Stimulated activated CD4-positive, alpha-beta T cell treated with anti-CD3 and anti-CD28 coated beads, Interleukin-15, amount 100 ng/mL, for 1 hour (primary cell): ENCODE measurements at regions not wholly inside any gene's neighbourhood (a gene's known extent, or its start where the extent isn't known, plus 50 kb on each side); places are given as distances from the start of the nearest gene placed in this dataset.
A peak's percentile ranks its signal among the peaks of the same experiment; 100 is the strongest.
"Not testable (repeated sequence)": the region's sequence is repeated elsewhere in the genome, so short reads cannot be mapped to it uniquely, and the experiment has no call there.

Experiments
- DNase-seq, 2 donors: peaks; one replicate each; pipeline ENCODE4 v3.0.0-alpha.2; 2020; ENCODE audit warnings: low read depth in 1 of 2, low spot score in 1 of 2

DNA sequence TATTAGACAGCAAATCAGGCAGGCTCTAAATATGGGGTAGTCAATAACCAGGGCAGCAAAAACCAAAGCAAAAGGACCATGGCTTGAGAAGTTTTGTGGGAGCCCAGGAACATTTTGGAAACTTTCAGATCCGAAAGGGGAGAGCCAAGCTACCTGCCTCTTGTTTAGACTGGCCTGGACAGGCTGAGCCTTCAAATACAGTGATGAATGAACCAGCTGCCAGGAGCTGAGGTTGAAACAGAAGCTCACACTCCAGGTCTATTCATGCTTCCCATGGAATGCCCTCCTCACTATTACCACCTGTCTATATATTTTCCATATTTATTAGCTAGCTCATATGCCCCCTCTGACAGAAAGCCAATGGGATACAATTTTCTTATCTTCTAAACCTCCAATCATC lies 150.8 kb upstream of the SLC44A1 start:
- DNase-seq, result no peak

DNA sequence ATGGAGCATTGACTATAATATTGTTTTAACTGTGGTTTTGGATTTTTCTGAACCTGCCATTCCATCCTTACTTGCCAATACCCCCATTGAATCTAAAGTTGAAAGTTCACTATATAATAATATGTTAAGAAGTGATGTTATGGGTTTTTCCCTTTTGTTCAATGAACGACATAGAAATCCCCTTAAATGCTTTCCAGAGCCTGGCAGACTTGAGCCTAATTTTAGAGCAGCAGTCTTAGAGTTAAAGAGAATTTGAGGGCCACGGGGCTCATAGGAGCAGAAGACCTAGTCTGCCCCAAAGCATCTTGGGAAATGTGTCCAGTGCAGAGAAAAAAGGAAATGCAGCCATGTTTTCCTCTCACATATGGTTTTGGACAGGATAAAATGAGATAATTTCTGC lies 146.1 kb upstream of the SLC44A1 start:
- DNase-seq, result no peak

DNA sequence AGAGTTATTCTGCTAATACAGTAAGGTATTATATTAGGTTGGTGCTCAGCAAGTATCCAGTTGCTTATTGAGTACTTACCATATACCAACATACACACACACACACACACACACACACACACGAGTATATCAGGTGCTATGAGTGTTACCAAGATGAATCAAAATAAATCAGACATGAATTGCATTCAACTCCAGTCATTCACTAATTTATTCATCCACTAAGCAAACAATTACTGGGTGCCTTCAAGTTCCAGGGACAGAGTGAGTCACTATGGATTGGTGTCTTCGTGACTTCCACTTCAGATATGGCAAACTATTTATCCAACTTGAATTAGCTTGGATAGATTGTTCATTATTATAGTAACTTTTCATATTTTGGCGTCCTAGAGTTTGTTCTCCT lies 140.7 kb upstream of the SLC44A1 start:
- no peak for DNase-seq

DNA sequence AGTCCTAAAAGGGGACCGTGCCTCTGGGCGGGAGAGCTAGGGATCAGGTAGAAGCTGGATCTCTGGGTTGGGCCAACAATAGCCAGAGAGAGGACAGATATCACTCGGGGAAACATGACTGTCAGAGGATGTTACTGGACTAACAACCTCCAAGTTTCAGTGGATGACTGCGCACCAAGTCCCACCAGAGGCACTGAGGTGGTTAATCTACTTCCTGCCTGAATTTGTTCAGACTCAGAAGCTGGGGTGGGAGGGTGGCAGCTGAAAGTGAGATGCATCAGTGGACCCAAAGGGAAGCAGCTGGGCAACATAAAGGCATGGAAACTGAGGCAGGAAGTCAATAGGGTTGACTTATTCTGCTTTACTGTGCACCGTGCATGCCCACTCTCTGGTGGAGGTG lies 130.1 kb upstream of the SLC44A1 start:
- no peak for DNase-seq

DNA sequence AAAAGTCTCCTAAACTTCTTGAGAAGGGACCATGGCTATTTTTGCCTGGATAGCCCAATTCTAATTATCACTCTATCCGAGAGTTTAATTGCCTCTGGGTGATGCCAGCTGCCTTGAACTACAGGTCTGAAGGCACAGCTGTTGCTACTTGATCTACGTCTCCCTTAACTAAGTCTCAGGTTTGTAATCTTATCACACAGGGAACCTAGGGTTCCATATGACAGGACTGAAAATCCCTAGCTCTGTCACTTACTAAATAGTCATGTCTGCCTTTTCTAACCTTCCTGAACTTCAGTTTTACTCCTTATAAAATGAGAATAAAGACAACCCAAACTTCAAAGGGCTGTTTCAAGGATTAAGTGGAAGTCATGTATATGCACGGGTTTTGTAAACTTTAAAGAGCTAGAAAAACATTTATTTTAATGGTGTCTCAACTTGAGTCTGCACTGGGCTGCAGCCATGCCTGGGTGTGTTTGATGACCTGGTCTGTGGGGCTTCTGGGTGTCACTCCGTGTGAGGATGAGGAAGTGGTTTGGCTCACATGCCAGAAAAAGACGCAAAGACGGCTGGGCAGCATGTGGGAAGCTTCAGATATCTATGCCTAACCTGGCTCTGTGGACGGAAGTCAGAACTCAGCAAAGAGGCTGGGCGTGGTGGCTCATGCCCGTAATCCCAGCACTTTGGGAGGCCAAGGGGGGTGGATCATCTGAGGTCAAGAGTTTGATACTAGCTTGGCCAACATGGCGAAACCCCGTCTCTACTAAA lies 129.3 kb upstream of the SLC44A1 start:
- DNase-seq, result no peak

DNA sequence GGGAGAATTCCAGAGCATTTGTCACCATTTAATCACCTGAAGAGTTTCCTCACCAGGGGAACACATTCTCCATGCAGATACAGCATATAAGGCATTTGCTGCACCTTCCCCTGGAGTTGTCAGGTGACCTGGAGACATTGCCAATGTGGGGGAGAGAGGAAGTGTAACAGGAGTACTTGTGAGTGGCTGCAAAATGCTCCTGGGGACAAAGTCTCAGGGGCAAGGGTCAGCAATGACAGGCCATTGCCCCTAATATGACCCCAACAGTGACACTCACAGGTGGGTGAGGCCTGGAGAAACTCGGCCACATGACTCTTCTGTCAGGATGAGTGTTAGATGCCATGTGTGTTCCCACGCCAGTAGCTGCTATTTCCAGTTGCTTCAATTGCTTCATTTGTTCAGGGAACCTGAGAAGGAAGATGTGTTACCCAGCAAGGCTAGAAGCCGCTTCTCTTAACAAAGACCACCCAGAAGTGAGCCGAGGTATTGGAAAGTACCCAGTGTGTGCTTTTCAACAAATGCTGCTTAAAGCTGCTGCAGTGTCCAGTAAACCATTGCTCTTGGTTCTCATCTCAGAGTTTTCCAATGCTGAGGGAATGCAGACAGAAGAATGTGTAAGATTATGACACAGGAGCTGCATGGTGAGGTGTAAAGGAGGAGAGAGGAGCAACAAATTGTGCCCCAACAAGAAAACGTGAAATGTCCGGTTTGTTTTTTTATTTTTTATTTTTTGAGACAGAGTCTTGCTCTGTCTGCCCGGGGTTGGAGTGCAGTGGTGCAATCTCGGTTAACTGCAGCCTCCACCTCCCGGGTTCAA lies 128.2 kb upstream of the SLC44A1 start:
- DNase-seq, result no peak

DNA sequence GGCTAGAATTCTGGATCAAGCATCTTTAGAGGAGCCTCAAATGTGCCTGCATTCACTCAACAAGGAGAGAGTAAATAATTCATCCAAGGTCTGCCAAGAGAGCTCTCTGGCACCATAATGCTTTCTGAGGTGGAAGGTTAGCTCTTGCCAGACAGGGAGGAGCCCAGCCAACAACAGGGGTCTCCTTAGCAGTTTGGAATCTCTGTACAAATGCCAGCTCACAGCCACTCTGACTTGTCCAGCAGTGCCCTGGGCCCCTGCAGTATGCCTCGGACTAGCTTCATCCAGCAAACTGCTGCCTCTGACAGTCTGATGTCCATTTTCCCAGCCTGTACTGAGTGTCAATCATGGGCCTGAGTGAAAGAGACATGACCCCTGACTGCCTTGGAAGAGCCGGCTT lies 127.2 kb upstream of the SLC44A1 start:
- DNase-seq, result no peak

DNA sequence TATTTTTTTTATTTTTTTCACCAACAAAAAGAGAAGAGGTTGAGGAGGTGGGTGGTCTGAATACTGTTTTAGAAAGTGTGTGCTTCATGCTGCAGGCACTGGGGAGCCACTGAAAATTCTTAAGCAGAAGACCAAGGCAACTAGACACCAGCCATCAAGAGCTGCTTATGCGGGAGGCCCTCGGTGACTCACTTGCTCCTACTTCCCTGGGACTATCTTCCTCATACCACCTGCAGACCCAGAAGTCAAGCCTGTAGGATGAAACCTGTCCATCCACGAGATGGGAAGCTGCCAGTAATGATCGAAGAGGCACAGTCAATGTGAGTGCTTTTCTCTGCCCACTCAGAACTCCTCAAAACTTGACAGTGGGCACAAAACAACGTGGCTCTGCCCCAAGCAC lies 125.8 kb upstream of the SLC44A1 start:
- DNase-seq, result no peak

DNA sequence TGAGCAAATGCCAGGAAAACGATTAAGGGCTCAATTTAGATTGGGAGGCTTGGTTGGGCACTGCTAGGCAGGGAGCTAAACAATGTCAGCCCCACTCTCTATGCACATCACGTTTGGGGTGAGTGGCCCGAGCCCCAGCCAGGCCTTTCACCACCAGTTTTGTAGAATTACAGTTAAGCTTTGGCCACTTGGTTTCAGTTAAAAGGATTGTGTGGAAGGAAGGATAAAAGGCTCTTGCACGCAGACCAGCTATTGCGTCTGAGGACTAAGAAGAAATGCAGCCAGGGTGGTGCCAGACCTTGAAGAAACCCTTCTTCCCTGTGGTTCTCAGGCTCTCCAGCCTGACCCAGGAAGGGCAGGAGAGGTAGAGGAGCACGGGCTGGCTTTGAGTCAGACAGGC lies 125.3 kb upstream of the SLC44A1 start:
- no peak for DNase-seq

DNA sequence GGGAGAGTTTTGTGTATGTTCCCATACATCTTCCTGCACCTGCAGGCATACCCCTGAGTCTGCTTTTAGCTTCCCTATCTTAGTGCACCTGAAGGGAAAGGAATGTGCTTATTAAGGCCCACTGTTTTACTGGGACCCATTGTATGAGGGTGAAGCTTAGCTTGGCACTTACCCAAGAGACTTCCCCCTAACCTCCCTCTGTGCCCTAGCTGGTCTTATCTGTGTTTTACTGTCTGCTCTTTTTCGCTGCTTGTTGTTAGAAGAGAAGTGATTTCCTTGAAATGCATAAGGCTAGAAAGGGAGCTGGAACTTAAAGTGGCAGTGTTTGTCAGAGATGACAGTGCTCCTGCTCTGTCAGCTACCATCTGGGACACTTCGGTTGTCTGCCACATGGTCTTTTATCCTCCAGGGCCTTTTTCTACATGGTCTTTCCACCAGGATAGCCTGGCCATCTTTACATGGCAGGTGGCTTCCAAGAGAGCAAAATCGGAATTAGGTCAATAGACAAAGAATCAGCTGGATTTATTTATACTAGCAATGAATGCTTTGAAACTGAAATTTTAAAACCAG lies 122.5 kb upstream of the SLC44A1 start:
- no peak for DNase-seq

DNA sequence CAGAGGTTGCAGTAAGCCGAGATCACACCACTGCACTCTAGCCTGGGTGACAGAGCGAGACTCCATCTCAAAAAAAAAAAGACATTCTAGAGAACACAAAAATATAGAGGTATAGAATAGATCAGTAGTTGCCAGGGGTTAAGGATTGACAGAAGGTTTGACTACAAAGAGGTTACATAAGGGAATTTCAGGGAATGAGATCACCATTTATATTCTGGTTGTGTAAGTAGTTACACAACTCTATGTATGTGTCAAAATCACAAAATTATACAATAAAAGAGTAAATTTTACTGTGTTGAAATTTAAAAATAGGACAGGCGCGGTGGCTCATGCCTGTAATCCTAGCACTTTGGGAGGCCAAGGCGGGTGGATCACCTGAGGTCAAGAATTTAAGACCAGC lies 119.9 kb upstream of the SLC44A1 start:
- DNase-seq, result not testable (repeated sequence)

DNA sequence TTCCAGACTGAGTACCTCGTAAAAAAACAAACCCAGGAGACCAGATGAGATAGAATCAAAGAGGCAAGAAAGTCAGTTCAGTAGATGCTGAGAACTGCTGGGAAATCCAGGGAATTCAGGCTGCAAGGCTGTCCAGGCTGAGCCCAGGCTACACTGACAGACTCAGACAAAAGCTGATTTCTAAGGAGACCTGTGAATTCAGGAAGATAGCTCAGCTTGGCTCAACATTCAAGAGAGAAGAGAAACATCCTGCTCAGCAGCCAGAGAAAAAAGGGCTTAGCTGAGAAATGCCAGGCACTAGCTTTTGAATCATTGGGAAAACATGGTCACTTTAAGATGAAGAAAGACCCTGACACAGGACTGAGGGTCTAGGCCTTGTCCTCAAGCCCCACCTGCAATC lies 118.2 kb upstream of the SLC44A1 start:
- DNase-seq, result no peak

DNA sequence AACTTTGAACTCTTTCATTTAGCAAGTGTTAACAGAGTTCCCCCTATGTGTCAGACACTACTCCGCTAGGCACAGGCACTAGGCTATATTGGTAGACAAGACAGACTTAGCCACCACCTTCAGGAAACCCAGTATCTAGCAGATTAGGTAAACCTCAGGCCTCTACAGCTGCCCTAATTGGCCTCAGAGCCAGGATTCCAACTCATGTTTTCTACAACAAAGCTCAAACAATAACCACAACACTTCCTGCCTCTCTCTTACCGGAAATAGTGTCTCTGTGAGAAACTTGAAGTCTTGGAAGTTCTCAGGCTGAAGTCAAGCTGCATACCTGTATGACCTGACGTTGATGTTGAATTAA lies 116.6 kb upstream of the SLC44A1 start:
- DNase-seq, result peak in 1 of 2 donors; percentile 10

DNA sequence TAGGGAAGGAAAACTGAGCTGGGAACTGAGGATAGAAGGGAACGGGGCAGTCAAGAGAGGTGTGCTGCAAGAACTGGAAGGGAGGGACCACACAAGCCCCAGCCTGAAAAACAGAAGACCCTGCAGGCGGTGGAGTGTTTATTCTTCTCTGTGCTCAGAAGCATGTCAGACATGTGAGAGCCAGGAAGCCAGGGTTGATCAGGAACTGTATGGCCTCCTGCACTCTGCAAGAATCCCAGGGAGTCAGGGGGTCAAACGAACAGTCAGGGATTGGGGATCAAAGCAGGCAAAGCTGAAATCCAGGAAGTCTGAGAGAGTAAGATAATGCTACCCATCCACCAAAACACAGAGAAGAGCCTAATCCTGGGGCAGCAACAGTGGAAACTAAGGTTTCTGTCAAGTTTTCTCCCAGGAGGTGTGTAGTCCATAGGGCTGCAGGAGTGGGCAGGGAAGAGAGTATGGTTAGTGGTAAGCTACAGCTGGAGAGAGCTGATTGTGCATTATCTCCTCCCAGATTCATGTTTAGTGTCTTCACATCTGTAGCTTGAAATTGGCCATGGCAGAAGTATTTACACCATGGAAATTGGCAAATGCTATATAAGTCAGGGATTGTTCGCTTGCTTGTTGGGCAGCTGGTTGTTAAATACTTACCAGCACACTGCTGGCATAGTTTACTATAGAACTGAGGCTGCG lies 115.4 kb upstream of the SLC44A1 start:
- no peak for DNase-seq

DNA sequence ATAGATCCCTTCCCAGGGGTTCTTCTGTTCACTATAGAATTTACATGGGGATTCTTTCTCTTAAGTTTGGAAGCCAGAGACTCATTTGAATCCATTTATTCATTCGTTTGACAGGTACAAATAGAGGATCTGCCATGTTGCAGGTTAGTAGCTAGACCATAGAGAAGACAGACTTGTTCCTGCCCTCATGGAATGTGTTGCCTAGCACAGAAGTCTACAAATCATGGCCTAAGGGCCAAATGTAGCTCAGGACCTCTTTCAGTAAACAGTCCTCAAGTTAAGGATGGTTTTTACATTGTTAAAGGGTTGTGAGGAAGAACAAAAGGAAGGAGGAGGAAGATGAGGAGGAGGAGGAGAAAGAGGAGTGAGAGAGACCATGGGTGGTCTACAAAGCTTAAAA lies 114.7 kb upstream of the SLC44A1 start:
- no peak for DNase-seq

DNA sequence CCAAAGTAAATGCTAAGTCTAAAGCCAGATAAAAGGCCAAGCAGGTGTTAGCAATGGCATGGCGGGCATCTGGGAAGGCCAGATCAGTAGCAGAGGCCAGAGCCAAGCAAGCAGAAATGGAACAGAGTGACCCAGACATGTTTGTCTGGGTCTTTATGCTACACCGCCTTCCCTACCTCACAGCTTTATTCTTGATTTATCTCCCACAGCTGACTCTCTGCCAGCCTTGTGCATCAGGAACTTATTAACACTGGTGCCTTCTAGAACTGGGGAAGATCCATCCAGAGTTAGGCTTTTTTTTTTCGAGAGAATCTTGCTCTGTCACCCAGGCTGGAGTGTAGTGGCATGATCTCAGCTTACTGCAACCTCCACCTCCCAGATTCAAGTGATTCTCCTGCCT lies 112.5 kb upstream of the SLC44A1 start:
- no peak for DNase-seq

DNA sequence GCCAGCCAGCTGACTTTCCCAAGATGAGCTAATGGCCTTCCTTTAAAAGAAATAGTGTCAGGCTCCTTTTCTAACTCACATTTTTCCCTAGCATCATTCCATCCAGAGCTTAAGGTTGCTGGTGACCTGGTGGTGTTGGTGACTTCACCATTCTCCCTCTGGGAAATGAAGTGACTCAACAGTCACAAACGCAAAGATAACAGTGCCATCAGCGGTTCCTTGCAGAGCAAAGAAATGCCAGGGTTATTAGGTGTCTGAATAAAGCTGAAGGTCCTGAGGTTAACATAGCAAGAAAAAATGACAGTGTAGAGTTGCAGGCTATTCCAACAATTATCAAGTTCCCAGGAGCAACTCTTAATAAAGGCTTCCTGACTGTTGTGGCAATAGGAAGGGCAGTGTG lies 111.8 kb upstream of the SLC44A1 start:
- DNase-seq, result no peak

DNA sequence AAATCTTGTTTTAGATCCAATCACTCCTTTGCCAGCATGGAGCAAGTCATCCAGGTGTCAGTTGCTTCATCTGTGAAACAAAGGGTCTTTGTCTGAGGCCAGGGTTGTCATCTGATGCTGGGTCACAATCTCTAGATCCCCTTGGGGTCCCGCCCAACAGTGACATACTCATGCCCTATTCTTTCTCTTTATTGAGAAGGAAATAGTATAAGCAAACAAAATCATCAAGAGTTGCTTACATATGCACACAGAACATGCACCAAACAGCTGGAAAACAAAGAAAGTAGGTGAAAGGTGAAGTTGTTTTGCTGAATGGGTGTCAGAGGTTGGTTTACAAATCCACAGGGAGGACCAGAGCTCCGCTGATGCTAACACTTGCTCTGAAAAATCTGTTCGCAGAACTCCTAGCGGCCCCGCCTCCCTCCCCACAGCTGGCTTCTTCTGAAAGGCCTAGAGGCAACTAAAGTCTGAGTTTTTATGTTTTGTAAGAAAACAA lies 106.1 kb upstream of the SLC44A1 start:
- no peak for DNase-seq

DNA sequence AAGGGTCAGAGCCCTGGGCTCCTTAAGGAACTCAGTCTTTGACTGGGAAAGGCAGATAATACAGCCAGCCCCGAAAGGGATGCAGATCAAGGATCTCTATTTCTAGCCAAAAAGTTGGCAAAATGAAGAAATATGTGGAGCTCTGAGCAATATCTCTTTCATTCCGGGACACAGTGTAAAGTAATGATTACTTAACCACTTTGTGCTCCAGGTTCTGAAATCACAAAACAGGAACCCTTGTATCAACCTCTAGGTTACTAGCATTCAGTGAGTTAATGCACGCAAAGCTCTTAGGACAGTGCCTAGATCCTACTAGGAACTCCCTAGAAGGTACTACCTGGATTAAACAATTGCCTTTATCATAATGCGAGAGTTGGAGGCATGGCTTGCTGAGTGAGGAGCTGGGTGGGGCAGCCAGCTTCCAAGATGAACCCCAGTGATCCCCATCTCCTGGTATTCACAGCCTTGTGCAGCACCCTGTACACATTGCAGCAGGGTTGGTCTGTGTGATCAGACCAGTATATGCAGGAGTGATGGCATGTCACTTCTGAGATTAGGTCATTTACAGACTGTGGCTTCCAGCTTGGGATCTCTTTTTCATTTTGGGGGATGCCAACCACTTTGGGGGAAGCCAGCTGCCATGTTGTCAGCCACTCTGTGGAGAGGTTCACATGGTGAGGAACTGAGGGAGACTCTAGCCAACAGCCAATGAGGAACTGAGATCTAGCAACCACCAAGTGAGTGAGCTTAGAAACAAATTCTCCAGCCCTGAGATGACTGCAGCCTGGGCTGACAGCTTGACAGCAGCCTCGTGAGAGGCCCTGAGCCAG lies 103.1 kb upstream of the SLC44A1 start:
- no peak for DNase-seq

DNA sequence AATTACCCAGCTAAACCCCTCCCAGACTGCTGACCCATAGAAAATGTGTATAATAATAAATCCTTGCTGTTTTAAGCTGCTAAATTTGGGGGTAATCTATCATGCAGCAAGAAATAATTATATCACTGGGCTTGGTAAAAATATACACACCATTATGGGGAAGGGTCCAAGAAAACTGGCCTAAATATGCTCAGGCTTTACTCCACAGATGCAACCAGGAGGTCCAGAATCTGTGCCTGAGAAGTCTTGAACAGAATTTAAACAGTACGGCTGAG lies 102.5 kb upstream of the SLC44A1 start:
- no peak for DNase-seq
